Suprapubic skin (tissue), 4 donors: ENCODE measurements at regions not wholly inside any gene's neighbourhood (a gene's known extent, or its start where the extent isn't known, plus 50 kb on each side); places are given as distances from the start of the nearest gene placed in this dataset.

ENCODE experiments used
- DNase-seq, 2 donors: peaks; one replicate each; pipeline ENCODE4 v3.0.0-alpha.2; 2019; ENCODE audit warnings: low spot score in 2 of 2
- H3K27ac ChIP-seq: fragments of 200-600 bp; sonication (generic); one replicate; pipeline ENCODE4 v1.5.1; 2019
- H3K27me3 ChIP-seq: fragments of 200-600 bp; sonication (generic); one replicate; pipeline ENCODE4 v1.5.1; 2019
- H3K36me3 ChIP-seq: fragments of 200-600 bp; sonication (generic); one replicate; pipeline ENCODE4 v1.5.1; 2019
- H3K4me1 ChIP-seq: fragments of 200-600 bp; sonication (generic); one replicate; pipeline ENCODE4 v1.5.1; 2019
- H3K4me3 ChIP-seq: fragments of 200-600 bp; sonication (generic); one replicate; pipeline ENCODE4 v1.5.1; 2019; ENCODE audit warnings: mild to moderate bottlenecking
- H3K9me3 ChIP-seq: fragments of 200-600 bp; sonication (generic); one replicate; pipeline ENCODE4 v1.5.1; 2019
- EP300 ChIP-seq: sonication (generic); formaldehyde crosslinking; IDR thresholded peaks from one replicate; pipeline ENCODE4 v1.6.1; 2017; ENCODE audit warnings: antibody characterized with exemption
- POLR2A ChIP-seq, 2 donors: fragments of 450-650 bp; IDR thresholded peaks; one replicate each; pipeline ENCODE4 v1.6.1; 2017; ENCODE audit warnings: antibody characterized with exemption in 2 of 2, mild to moderate bottlenecking in 2 of 2, moderate library complexity in 2 of 2
- POLR2AphosphoS5 ChIP-seq, 3 donors: sonication (generic); formaldehyde crosslinking; IDR thresholded peaks; one replicate each; pipeline ENCODE4 v1.6.1; 2017; ENCODE audit warnings: antibody characterized with exemption in 3 of 3
- WGBS: methylation state at CpG from one replicate; pipeline ENCODE4 v1.1.5; 2018; 5-methylcytosine and 5-hydroxymethylcytosine counted together
- TF ChIP-seq, protein P1 (sequence below), 2 donors: fragments of 200-600 bp in 1 of 2; fragments of 450-650 bp in 1 of 2; sonication (generic) in 1 of 2; IDR thresholded peaks; one replicate each; pipeline ENCODE4 v1.5.1; 2016 to 2019; ENCODE audit warnings: antibody characterized with exemption in 2 of 2, mild to moderate bottlenecking in 1 of 2, moderate library complexity in 1 of 2

DNA sequence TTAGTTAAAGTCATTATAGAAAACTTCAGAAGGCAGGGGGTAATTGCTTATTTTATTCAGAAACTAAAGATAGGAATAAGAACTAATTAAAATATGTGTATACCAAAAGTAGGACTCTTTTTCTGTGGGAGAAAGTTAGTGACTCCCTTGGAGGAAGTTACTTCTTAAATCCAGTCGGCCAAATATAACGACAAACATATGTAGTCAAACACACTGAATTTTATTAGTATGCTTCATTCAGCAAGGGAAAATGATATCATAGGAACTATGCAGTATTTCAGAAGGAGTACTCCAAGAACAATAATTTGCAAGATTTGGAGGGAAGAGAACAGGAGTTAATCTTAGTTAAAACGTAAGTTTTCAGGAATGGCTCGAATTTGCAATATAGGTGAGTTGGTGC is 432.6 kb downstream of the CYLC2 start:
- 73% methylated on average over 4 of the region's 4 CpGs for WGBS
- TF ChIP-seq POLR2A (IDR thresholded peaks at IDR 0.05), result no peak
- no peak for DNase-seq
- no peak overlapping the region for H3K4me3 ChIP-seq
- H3K27ac ChIP-seq, result no peak overlapping the region
- no peaks in the 10 kb centered on the region for H3K36me3 ChIP-seq
- H3K4me1 ChIP-seq, result no peaks in the 10 kb centered on the region
- no peaks in the 10 kb centered on the region for H3K27me3 ChIP-seq
- no peaks in the 10 kb centered on the region for H3K9me3 ChIP-seq

DNA sequence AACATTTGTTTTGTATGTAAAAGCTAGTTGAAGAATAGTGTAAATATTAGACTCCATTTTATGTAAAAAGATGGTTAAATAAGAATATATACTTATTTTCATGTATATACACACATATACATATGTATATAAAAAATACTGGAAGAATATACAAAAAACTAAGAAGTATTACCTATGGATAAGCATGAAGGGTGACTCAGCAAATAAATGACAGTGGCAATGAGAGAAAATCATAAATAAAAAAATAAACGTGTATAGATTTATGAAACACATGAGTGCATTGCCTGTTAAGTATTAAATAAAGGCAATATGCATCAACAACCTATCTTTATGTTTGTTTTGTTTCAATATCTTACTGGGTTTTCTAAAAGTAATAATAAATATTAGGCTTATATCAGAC is 435.3 kb downstream of the CYLC2 start:
- Histone ChIP-seq H3K27ac (no peak overlapping the region), H3K36me3 (no peaks in the 10 kb centered on the region), H3K27me3 (no peaks in the 10 kb centered on the region), H3K4me3 (no peak overlapping the region), H3K4me1 (no peaks in the 10 kb centered on the region), H3K9me3 (no peaks in the 10 kb centered on the region)
- no peak for DNase-seq
- 37% methylated on average over 1 of the region's 1 CpG for WGBS
- TF ChIP-seq EP300, result no peak
- no peak for TF ChIP-seq POLR2AphosphoS5 (IDR thresholded peaks at IDR 0.05)
- TF ChIP-seq POLR2A (IDR thresholded peaks at IDR 0.05), result no peak
- TF ChIP-seq, protein P1, sequence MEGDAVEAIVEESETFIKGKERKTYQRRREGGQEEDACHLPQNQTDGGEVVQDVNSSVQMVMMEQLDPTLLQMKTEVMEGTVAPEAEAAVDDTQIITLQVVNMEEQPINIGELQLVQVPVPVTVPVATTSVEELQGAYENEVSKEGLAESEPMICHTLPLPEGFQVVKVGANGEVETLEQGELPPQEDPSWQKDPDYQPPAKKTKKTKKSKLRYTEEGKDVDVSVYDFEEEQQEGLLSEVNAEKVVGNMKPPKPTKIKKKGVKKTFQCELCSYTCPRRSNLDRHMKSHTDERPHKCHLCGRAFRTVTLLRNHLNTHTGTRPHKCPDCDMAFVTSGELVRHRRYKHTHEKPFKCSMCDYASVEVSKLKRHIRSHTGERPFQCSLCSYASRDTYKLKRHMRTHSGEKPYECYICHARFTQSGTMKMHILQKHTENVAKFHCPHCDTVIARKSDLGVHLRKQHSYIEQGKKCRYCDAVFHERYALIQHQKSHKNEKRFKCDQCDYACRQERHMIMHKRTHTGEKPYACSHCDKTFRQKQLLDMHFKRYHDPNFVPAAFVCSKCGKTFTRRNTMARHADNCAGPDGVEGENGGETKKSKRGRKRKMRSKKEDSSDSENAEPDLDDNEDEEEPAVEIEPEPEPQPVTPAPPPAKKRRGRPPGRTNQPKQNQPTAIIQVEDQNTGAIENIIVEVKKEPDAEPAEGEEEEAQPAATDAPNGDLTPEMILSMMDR (IDR thresholded peaks at IDR 0.05), result no peak

GRCh38 chr9:103431809-103432208 is 436.7 kb downstream of the CYLC2 start:
- H3K4me1 ChIP-seq, result no peaks in the 10 kb centered on the region
- no peaks in the 10 kb centered on the region for H3K36me3 ChIP-seq
- no peak for TF ChIP-seq POLR2A (IDR thresholded peaks at IDR 0.05)
- no peak for TF ChIP-seq POLR2AphosphoS5 (IDR thresholded peaks at IDR 0.05)
- TF ChIP-seq, protein P1 (IDR thresholded peaks at IDR 0.05), result no peak
- no peak for TF ChIP-seq EP300
- H3K4me3 ChIP-seq, result no peak overlapping the region
- no peaks in the 10 kb centered on the region for H3K27me3 ChIP-seq
- no peaks in the 10 kb centered on the region for H3K9me3 ChIP-seq
- no peak for DNase-seq
- no peak overlapping the region for H3K27ac ChIP-seq

DNA sequence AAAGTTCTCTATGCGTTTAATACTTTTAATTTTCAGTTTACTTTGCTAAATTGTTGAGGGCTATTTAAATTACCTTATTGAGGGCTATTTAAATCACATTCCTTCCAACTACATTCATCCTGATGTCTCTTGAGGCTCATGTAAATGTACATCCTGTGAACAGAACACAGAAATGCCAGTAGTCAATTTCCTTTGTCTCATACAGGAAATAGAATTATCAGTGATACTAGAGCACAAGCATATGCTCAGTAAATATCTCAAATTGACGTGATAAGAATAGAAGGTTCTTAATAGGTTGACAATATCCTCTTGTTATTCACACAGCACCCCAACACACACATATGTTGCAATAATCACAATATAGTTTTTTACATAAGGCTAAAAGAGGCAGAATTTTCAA is 449.0 kb downstream of the CYLC2 start:
- Histone ChIP-seq H3K27ac (no peak overlapping the region), H3K36me3 (no peaks in the 10 kb centered on the region), H3K4me3 (no peak overlapping the region), H3K27me3 (no peaks in the 10 kb centered on the region), H3K9me3 (peaks cover under 1% of the 10 kb centered on the region), H3K4me1 (no peaks in the 10 kb centered on the region)
- no peak for DNase-seq
- WGBS, result 55% methylated on average over 2 of the region's 2 CpGs
- no peak for TF ChIP-seq POLR2A (IDR thresholded peaks at IDR 0.05)
- TF ChIP-seq POLR2AphosphoS5 (IDR thresholded peaks at IDR 0.05), result no peak
- TF ChIP-seq EP300, result no peak
- TF ChIP-seq, protein P1 (IDR thresholded peaks at IDR 0.05), result no peak

DNA sequence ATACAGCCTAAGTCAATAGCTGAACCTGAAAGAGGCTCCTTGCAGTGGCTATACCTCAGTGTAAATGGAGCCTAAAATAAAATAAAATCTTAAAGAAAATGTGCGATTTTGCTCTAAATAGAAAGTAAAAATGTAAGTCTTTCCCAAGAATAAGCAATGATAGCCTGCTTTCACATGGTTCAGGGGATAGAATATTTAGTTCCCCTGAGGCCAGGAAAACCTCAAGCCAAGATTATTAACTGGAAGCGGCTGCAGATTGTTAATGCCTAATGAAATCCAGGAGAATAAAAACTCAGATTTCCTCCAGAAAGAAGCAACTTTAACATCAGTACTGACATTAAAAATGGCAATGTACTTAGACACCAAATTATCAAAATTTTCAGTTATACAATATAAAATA is 463.7 kb downstream of the CYLC2 start:
- Histone ChIP-seq H3K4me3 (no peak overlapping the region), H3K4me1 (no peaks in the 10 kb centered on the region), H3K27ac (no peak overlapping the region), H3K27me3 (no peaks in the 10 kb centered on the region), H3K36me3 (no peaks in the 10 kb centered on the region), H3K9me3 (no peaks in the 10 kb centered on the region)
- no peak for DNase-seq
- TF ChIP-seq POLR2AphosphoS5 (IDR thresholded peaks at IDR 0.05) (no peak), EP300 (no peak), POLR2A (IDR thresholded peaks at IDR 0.05) (no peak)
- TF ChIP-seq, protein P1 (IDR thresholded peaks at IDR 0.05), result no peak
- 79% methylated on average over 2 of the region's 2 CpGs for WGBS

DNA sequence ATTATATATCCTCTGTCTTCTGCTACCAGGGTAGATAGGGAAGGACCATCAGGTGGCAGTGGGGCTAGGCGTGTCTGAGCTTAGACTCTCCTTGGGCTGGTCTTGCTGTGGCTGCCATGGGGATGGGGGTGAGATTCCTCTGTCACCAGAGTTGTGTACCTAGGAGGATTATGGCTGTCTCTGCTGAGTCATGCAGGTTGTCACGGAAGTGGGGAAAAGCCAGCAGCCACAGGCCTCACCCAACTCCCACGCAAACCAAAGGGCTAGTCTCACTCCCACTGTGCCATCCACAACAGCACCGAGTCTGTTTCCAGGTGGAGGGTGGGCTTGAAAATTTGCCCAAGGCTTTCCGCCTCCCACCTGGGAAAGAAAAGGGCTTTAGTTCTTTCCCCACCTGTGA is 476.1 kb downstream of the CYLC2 start:
- TF ChIP-seq EP300, result no peak
- no peak for TF ChIP-seq POLR2AphosphoS5 (IDR thresholded peaks at IDR 0.05)
- TF ChIP-seq, protein P1 (IDR thresholded peaks at IDR 0.05), result no peak
- no peak for TF ChIP-seq POLR2A (IDR thresholded peaks at IDR 0.05)
- 90% methylated on average over 3 of the region's 5 CpGs for WGBS
- no peaks in the 10 kb centered on the region for H3K27me3 ChIP-seq
- DNase-seq, result no peak
- no peaks in the 10 kb centered on the region for H3K9me3 ChIP-seq
- no peak overlapping the region for H3K4me3 ChIP-seq
- H3K27ac ChIP-seq, result no peak overlapping the region
- H3K36me3 ChIP-seq, result no peaks in the 10 kb centered on the region
- no peaks in the 10 kb centered on the region for H3K4me1 ChIP-seq
